Psoas muscle (tissue), 7 donors: ENCODE measurements at regions not wholly inside any gene's neighbourhood (a gene's known extent, or its start where the extent isn't known, plus 50 kb on each side); places are given as distances from the start of the nearest gene placed in this dataset.

ENCODE experiments used
- ATAC-seq, 4 donors: fragments of 200-7000 bp; cut with Tn5 transposase; one replicate each; pipeline ENCODE4 v1.9.1; 2020; ENCODE audit warnings: moderate library complexity in 3 of 4, mild to moderate bottlenecking in 2 of 4
- DNase-seq, 2 donors: peaks; one replicate each; pipeline ENCODE4 v3.0.0-alpha.2; 2020
- H3K27ac ChIP-seq: fragments of 200-600 bp; one replicate; pipeline ENCODE4 v1.8.0; 2022
- H3K27me3 ChIP-seq, 3 donors: fragments of 200-600 bp in 1 of 3; one replicate each; pipeline versions ENCODE4 v1.6.1 to v1.8.0; 2013 to 2022; ENCODE audit warnings: low read length in 2 of 3, mild to moderate bottlenecking in 2 of 3, moderate library complexity in 1 of 3; ENCODE audit not compliant: insufficient read depth in 3 of 3
- H3K36me3 ChIP-seq, 2 donors: fragments of 200-600 bp in 1 of 2; one replicate each; pipeline versions ENCODE4 v1.6.1 to v1.8.0; 2013 to 2022; ENCODE audit warnings: low read depth in 1 of 2, mild to moderate bottlenecking in 1 of 2, moderate library complexity in 1 of 2; ENCODE audit not compliant: insufficient read depth in 1 of 2
- H3K4me1 ChIP-seq: fragments of 200-600 bp; one replicate; pipeline ENCODE4 v1.8.0; 2022
- H3K4me3 ChIP-seq: fragments of 200-600 bp; one replicate; pipeline ENCODE4 v1.8.0; 2022; ENCODE audit warnings: mild to moderate bottlenecking
- H3K9me3 ChIP-seq: fragments of 200-600 bp; one replicate; pipeline ENCODE4 v1.8.0; 2022
- CTCF ChIP-seq: fragments of 200-600 bp; IDR thresholded peaks from one replicate; pipeline ENCODE4 v1.8.0; 2022; ENCODE audit warnings: antibody characterized with exemption
- WGBS, 3 donors: extraction: QIAGEN DNeasy Blood & Tissue Kit; methylation state at CpG; one replicate each; pipeline versions ENCODE4 v1.1.6 to v1.1.7; 2013; 5-methylcytosine and 5-hydroxymethylcytosine counted together
- intact Hi-C, 2 donors: fragments of 100-400 bp; cut with DNase I; formaldehyde crosslinking; loops; one replicate each; pipeline versions ENCODE4 v1.11.0 to v1.14.2; 2022
- donor health status: healthy with polysubstance abuse.
- donor health status: DM: no; HTN: no; CAD: no; lungs with moderate emphysema.
- donor health status: Bipolar disorder and iron deficiency.
- donor health status: healthy.
- donor health status: DM: yes; HTN: yes; CAD: no.
- donor health status: DM: no; HTN: no; CAD: no.
- donor health status: DM: yes; HTN: yes; CAD: no.

DNA sequence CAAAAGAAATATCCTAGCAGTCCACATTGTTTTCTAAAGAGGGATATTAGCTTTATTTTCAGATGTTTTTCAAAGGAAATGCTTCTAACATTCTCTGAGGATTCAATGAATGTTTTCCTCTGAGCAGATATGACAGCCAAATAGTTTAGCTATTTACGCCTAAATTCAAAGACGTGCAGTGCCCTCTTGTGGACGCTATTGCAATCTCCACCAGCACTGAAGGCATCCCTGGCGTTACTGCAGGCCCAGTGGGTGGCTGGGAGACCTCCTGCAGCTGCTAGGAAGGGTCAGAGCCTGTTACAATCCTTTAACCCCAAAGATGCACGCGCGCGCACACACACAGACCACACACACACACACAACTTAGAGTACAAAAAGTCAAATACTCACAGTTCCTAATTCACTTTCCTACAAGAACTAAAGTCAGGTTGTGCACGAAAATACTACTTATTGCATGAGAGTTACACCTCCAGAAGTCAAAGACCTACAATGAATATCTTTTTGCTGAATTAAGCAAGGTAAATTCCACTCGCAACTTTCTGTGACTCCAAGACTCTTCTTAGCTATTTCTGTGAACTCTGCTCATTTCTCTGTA lies 589.3 kb upstream of the TMEM132C start:
- Histone ChIP-seq H3K27me3 (no peaks in the 10 kb centered on the region), H3K4me3 (no peak overlapping the region), H3K4me1 (no peaks in the 10 kb centered on the region), H3K27ac (no peak overlapping the region), H3K36me3 (no peaks in the 10 kb centered on the region), H3K9me3 (no peaks in the 10 kb centered on the region)
- TF ChIP-seq CTCF: peak; percentile 43
- intact Hi-C loops: no loop called here
- 18 to 21% (median 18%) methylated on average over 10 of the region's 10 CpGs for WGBS, 3 donors
- ATAC-seq: no peak
- peak; percentile 49 to 58 for DNase-seq

DNA sequence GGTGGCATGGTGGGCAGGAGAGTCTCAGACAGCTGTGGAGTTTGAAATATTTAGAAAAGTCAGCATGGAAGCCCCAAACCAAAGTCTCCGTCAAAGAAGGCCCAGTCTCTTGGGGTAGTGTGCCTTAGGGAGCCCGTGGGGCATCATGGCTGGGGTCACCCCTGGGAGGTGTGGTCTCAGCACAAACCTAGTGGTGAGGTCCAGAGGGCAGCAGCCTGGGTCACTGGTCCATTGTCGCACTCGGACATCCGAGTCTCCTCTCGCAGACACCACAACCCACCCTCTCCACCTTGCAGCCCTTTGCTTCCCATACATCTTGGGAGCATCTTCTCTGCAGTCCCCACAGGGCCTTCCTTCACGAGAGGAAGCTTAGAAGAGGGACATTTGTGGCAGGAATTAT lies 588.0 kb upstream of the TMEM132C start:
- no peak for TF ChIP-seq CTCF
- intact Hi-C loops: no loop called here

DNA sequence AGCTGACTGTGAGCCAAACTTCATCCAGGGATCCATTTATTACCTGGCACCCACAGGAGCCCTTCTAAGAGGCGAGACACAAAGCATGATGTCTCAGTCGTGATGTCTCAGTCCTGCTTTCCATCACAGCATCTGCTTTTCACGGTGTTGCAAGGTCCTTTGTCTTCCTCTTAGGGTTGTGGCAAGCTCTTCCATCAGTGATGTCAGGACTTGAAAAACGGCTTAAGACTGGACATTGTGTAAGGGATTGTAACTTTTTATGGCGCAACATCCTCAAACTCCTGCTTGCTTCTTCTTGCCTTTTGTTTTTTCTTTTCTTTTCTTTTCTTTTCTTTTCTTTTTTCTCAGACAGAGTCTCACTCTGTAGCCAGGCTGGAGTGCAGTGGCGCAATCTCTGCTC lies 586.5 kb upstream of the TMEM132C start:
- no peaks in the 10 kb centered on the region for H3K4me1 ChIP-seq
- 77 to 83% (median 80%) methylated on average over 6 of the region's 6 CpGs for WGBS, 3 donors
- H3K36me3 ChIP-seq: no peaks in the 10 kb centered on the region
- no peak overlapping the region for H3K27ac ChIP-seq
- intact Hi-C loops: no loop called here
- H3K4me3 ChIP-seq: no peak overlapping the region
- DNase-seq (no peak), ATAC-seq (no peak)
- no peak for TF ChIP-seq CTCF
- H3K27me3 ChIP-seq: no peaks in the 10 kb centered on the region
- H3K9me3 ChIP-seq: no peaks in the 10 kb centered on the region

More for the DNA sequence above, 588.0 kb upstream of the TMEM132C start:
- Histone ChIP-seq H3K36me3 (no peaks in the 10 kb centered on the region), H3K4me3 (no peak overlapping the region), H3K27me3 (no peaks in the 10 kb centered on the region), H3K4me1 (no peaks in the 10 kb centered on the region), H3K9me3 (no peaks in the 10 kb centered on the region), H3K27ac (no peak overlapping the region)
- 81 to 83% (median 82%) methylated on average over 7 of the region's 7 CpGs for WGBS, 3 donors
- ATAC-seq (no peak), DNase-seq (no peak)

DNA sequence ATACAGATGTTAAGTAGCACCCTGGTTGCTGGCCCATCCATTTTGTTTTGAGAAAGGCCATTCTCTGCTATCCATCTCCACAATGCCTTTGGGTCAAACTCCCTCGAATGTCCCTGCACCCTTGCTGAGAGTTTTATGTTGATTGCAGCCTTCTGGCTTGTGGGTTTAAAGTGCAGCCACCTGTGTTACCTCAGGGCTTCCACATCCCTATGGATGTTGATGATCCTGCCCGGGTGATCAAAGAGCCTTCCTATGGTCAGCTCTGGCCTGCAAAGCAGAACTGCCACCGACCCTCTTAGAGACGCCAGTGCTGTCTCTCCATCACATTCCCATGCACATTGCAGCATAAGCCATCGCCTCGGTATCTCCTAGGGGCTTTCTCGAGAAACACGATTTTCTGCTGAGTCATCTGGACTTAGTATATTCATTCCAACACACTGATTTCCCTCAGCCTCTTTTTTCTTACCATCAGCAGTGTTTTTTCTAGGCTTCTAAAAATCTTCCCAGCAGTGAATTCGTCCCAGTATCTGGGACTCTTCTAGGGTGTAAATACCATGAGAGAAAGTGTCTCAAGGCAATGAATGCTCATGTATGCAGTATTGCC lies 585.7 kb upstream of the TMEM132C start:
- no peak for TF ChIP-seq CTCF
- 65 to 72% (median 72%) methylated on average over 9 of the region's 9 CpGs for WGBS, 3 donors
- H3K36me3 ChIP-seq: no peaks in the 10 kb centered on the region
- no peaks in the 10 kb centered on the region for H3K4me1 ChIP-seq
- H3K9me3 ChIP-seq: no peaks in the 10 kb centered on the region
- H3K4me3 ChIP-seq: no peak overlapping the region
- H3K27me3 ChIP-seq: no peaks in the 10 kb centered on the region
- intact Hi-C loops: no loop called here
- no peak for DNase-seq
- H3K27ac ChIP-seq: no peak overlapping the region
- ATAC-seq: no peak

- H3K36me3 ChIP-seq: no peaks in the 10 kb centered on the region
- H3K9me3 ChIP-seq: no peaks in the 10 kb centered on the region
- H3K27me3 ChIP-seq: no peaks in the 10 kb centered on the region
- TF ChIP-seq CTCF: no peak
- no peak for ATAC-seq
- WGBS, 3 donors: 12 to 36% (median 17%) methylated on average over 2 of the region's 2 CpGs
- no peak for DNase-seq
- intact Hi-C loops: no loop called here
- H3K4me1 ChIP-seq: no peaks in the 10 kb centered on the region
- H3K4me3 ChIP-seq: no peak overlapping the region
- H3K27ac ChIP-seq: no peak overlapping the region
Measured at GRCh38 chr12:127685491-127685890, 581.5 kb upstream of the TMEM132C start.
